Small intestine (tissue), 7 donors: ENCODE measurements at regions not wholly inside any gene's neighbourhood (a gene's known extent, or its start where the extent isn't known, plus 50 kb on each side); places are given as distances from the start of the nearest gene placed in this dataset.

ENCODE experiments used
- DNase-seq, 2 donors: peaks; one replicate each; pipeline versions ENCODE4 v3.0.0 to v3.0.0-alpha.2; 2013
- FAIRE-seq: peaks from 2 replicates; lab custom pipeline; 2012; peaks lifted over from hg19 to GRCh38; lab: Jason Lieb, UNC
- H3K27ac ChIP-seq, 3 donors: one replicate each; pipeline ENCODE4 v1.5.1; 2013; ENCODE audit warnings: low read length in 2 of 3, mild to moderate bottlenecking in 2 of 3, control low read depth in 1 of 3, inconsistent platforms in 1 of 3, low read depth in 1 of 3, moderate library complexity in 1 of 3
- H3K27me3 ChIP-seq, 3 donors: one replicate each; pipeline ENCODE4 v1.6.1; 2013; ENCODE audit warnings: low read length in 3 of 3, inconsistent platforms in 1 of 3; ENCODE audit not compliant: control insufficient read depth in 3 of 3, insufficient read depth in 3 of 3
- H3K36me3 ChIP-seq, 3 donors: one replicate each; pipeline ENCODE4 v1.6.1; 2013; ENCODE audit warnings: low read length in 3 of 3, inconsistent platforms in 1 of 3, low read depth in 1 of 3, mild to moderate bottlenecking in 1 of 3, moderate library complexity in 1 of 3; ENCODE audit not compliant: control insufficient read depth in 3 of 3, insufficient read depth in 2 of 3
- H3K4me1 ChIP-seq, 3 donors: one replicate each; pipeline ENCODE4 v1.6.1; 2013; ENCODE audit warnings: low read length in 2 of 3, inconsistent platforms in 1 of 3, low read depth in 1 of 3, mild to moderate bottlenecking in 1 of 3, moderate library complexity in 1 of 3; ENCODE audit not compliant: control insufficient read depth in 3 of 3, insufficient read depth in 2 of 3
- H3K4me3 ChIP-seq, 3 donors: one replicate each; pipeline ENCODE4 v1.5.1; 2013; ENCODE audit warnings: low read length in 3 of 3, control low read depth in 1 of 3, inconsistent platforms in 1 of 3, low read depth in 1 of 3, mild to moderate bottlenecking in 1 of 3, moderate library complexity in 1 of 3
- H3K9me3 ChIP-seq, 2 donors: one replicate each; pipeline ENCODE4 v1.6.1; 2013; ENCODE audit warnings: low read depth in 1 of 2, low read length in 1 of 2; ENCODE audit not compliant: control insufficient read depth in 2 of 2, insufficient read depth in 1 of 2
- WGBS, 3 donors: extraction: QIAGEN DNeasy Blood & Tissue Kit; methylation state at CpG; one replicate each; pipeline ENCODE4 v1.1.7; 2013; 5-methylcytosine and 5-hydroxymethylcytosine counted together
- donor health status: healthy with polysubstance abuse.
- donor health status: control.
- donor health status: control.
- donor health status: Bipolar disorder and iron deficiency.
- donor health status: healthy.

- Histone ChIP-seq H3K4me3 (no peak overlapping the region), H3K36me3 (no peaks in the 10 kb centered on the region), H3K27me3 (no peaks in the 10 kb centered on the region), H3K9me3 (no peaks in the 10 kb centered on the region), H3K4me1 (no peaks in the 10 kb centered on the region), H3K27ac (no peak overlapping the region)
- no peak for DNase-seq
- FAIRE-seq = no peak
- WGBS, 3 donors = 95 to 97% (median 96%) methylated on average over 7 of the region's 7 CpGs
These were observed 195.8 kb upstream of the ARG1 start for GRCh38 chr6:131377112-131377705.

GRCh38 chr6:131378874-131379273 lies 194.2 kb upstream of the ARG1 start:
- H3K27me3 ChIP-seq = no peaks in the 10 kb centered on the region
- no peaks in the 10 kb centered on the region for H3K4me1 ChIP-seq
- no peaks in the 10 kb centered on the region for H3K9me3 ChIP-seq
- FAIRE-seq (no peak), DNase-seq (no peak)
- no peak overlapping the region for H3K27ac ChIP-seq
- WGBS, 3 donors = 94 to 100% (median 100%) methylated on average over 1 of the region's 1 CpG
- H3K36me3 ChIP-seq = no peaks in the 10 kb centered on the region
- no peak overlapping the region for H3K4me3 ChIP-seq

GRCh38 chr6:131379948-131380347 lies 193.1 kb upstream of the ARG1 start:
- DNase-seq = no peak
- Histone ChIP-seq H3K4me1 (no peaks in the 10 kb centered on the region), H3K27ac (no peak overlapping the region), H3K9me3 (no peaks in the 10 kb centered on the region), H3K36me3 (no peaks in the 10 kb centered on the region), H3K27me3 (no peaks in the 10 kb centered on the region), H3K4me3 (no peak overlapping the region)
- WGBS, 3 donors = 77 to 91% (median 79%) methylated on average over 3 of the region's 3 CpGs
- FAIRE-seq = no peak

- 60 to 87% (median 85%) methylated on average over 9 of the region's 9 CpGs for WGBS, 3 donors
- no peaks in the 10 kb centered on the region for H3K4me1 ChIP-seq
- H3K36me3 ChIP-seq = no peaks in the 10 kb centered on the region
- DNase-seq (peak in 1 of 2 donors; percentile 24), FAIRE-seq (no peak)
- H3K9me3 ChIP-seq = no peaks in the 10 kb centered on the region
- H3K4me3 ChIP-seq = no peak overlapping the region
- H3K27me3 ChIP-seq = no peaks in the 10 kb centered on the region
- peak overlapping the region in 1 of 3 donors; percentile 13 for H3K27ac ChIP-seq
These were observed 191.8 kb upstream of the ARG1 start for GRCh38 chr6:131381052-131381708.

GRCh38 chr6:131381709-131382093 lies 191.3 kb upstream of the ARG1 start:
- H3K4me1 ChIP-seq = no peaks in the 10 kb centered on the region
- H3K36me3 ChIP-seq = no peaks in the 10 kb centered on the region
- H3K9me3 ChIP-seq = no peaks in the 10 kb centered on the region
- H3K4me3 ChIP-seq = no peak overlapping the region
- H3K27me3 ChIP-seq = no peaks in the 10 kb centered on the region
- DNase-seq = no peak
- 69 to 89% (median 87%) methylated on average over 7 of the region's 7 CpGs for WGBS, 3 donors
- no peak for FAIRE-seq
- peak overlapping the region in 2 of 3 donors; percentile 13 to 42 for H3K27ac ChIP-seq

- DNase-seq = no peak
- no peak overlapping the region for H3K27ac ChIP-seq
- WGBS, 3 donors = 77 to 92% (median 81%) methylated on average over 10 of the region's 10 CpGs
- no peak overlapping the region for H3K4me3 ChIP-seq
- H3K9me3 ChIP-seq = no peaks in the 10 kb centered on the region
- no peak for FAIRE-seq
- H3K36me3 ChIP-seq = no peaks in the 10 kb centered on the region
- no peaks in the 10 kb centered on the region for H3K4me1 ChIP-seq
- no peaks in the 10 kb centered on the region for H3K27me3 ChIP-seq
These were observed 190.4 kb upstream of the ARG1 start for GRCh38 chr6:131382631-131383030.

GRCh38 chr6:131383421-131384411 lies 189.3 kb upstream of the ARG1 start:
- H3K4me3 ChIP-seq = no peak overlapping the region
- no peaks in the 10 kb centered on the region for H3K27me3 ChIP-seq
- FAIRE-seq (no peak), DNase-seq (no peak)
- H3K36me3 ChIP-seq = no peaks in the 10 kb centered on the region
- H3K27ac ChIP-seq = no peak overlapping the region
- WGBS, 3 donors = 74 to 89% (median 83%) methylated on average over 6 of the region's 6 CpGs
- no peaks in the 10 kb centered on the region for H3K9me3 ChIP-seq
- H3K4me1 ChIP-seq = no peaks in the 10 kb centered on the region
